ENCODE measurements at regions not wholly inside any gene's neighbourhood (a gene's known extent, or its start where the extent isn't known, plus 50 kb on each side); places are given as distances from the start of the nearest gene placed in this dataset.

GRCh38 chr9:134503301-134504105 is 138.1 kb upstream of the COL5A1 start:
- no peak overlapping the region for H3K4me3 ChIP-seq (ENCODE audit: low read length)
- no peak for DNase-seq (ENCODE audit: low read depth)
- no peaks in the 10 kb centered on the region for H3K27me3 ChIP-seq (replicated peaks; ENCODE audit: control insufficient read depth, insufficient read depth, low read length)
- no peaks in the 10 kb centered on the region for H3K36me3 ChIP-seq (ENCODE audit: control insufficient read depth, insufficient read depth, low read length, severe bottlenecking)
- H3K9ac ChIP-seq (ENCODE audit: low read length) = peak overlapping the region; percentile 80
- peaks cover 3% of the 10 kb centered on the region for H3K9me3 ChIP-seq (ENCODE audit: control insufficient read depth, low read length)
- peaks cover 14% of the 10 kb centered on the region for H3K4me1 ChIP-seq (ENCODE audit: control insufficient read depth, insufficient read depth, low read length)

DNA sequence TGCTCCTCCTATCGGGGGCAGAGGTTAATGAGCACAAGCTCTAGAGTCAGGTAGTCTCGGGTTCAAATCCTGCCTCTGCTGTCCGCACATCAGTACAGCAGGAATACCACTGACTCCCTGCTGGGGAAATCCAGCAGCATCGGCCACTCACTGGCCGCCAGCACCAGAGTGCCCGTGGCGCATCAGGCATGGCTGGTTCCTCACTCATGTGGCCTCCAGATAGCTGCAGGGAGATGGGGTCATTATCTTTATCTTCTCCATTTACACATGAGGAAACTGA is 137.6 kb upstream of the COL5A1 start:
- no peak for DNase-seq (ENCODE audit: low read depth)
- no peak overlapping the region for H3K9ac ChIP-seq (ENCODE audit: low read length)
- H3K4me1 ChIP-seq (ENCODE audit: control insufficient read depth, insufficient read depth, low read length) = peaks cover 14% of the 10 kb centered on the region
- H3K36me3 ChIP-seq (ENCODE audit: control insufficient read depth, insufficient read depth, low read length, severe bottlenecking) = no peaks in the 10 kb centered on the region
- no peak overlapping the region for H3K4me3 ChIP-seq (ENCODE audit: low read length)
- no peaks in the 10 kb centered on the region for H3K27me3 ChIP-seq (replicated peaks; ENCODE audit: control insufficient read depth, insufficient read depth, low read length)
- H3K9me3 ChIP-seq (ENCODE audit: control insufficient read depth, low read length) = peaks cover 3% of the 10 kb centered on the region

- H3K27me3 ChIP-seq (replicated peaks; ENCODE audit: control insufficient read depth, insufficient read depth, low read length) = no peaks in the 10 kb centered on the region
- no peak overlapping the region for H3K9ac ChIP-seq (ENCODE audit: low read length)
- peaks cover 14% of the 10 kb centered on the region for H3K4me1 ChIP-seq (ENCODE audit: control insufficient read depth, insufficient read depth, low read length)
- H3K4me3 ChIP-seq (ENCODE audit: low read length) = no peak overlapping the region
- no peak for DNase-seq (ENCODE audit: low read depth)
- H3K9me3 ChIP-seq (ENCODE audit: control insufficient read depth, low read length) = peaks cover 3% of the 10 kb centered on the region
- no peaks in the 10 kb centered on the region for H3K36me3 ChIP-seq (ENCODE audit: control insufficient read depth, insufficient read depth, low read length, severe bottlenecking)
Observed at GRCh38 chr9:134505032-134505431, 136.6 kb upstream of the COL5A1 start.

- Histone ChIP-seq H3K9ac (ENCODE audit: low read length) (no peak overlapping the region), H3K9me3 (ENCODE audit: control insufficient read depth, low read length) (peaks cover 4% of the 10 kb centered on the region), H3K4me1 (ENCODE audit: control insufficient read depth, insufficient read depth, low read length) (no peaks in the 10 kb centered on the region), H3K27me3 (replicated peaks; ENCODE audit: control insufficient read depth, insufficient read depth, low read length) (no peaks in the 10 kb centered on the region), H3K4me3 (ENCODE audit: low read length) (no peak overlapping the region), H3K36me3 (ENCODE audit: control insufficient read depth, insufficient read depth, low read length, severe bottlenecking) (no peaks in the 10 kb centered on the region)
- no peak for DNase-seq (ENCODE audit: low read depth)
Observed at GRCh38 chr9:134509281-134509680, 132.3 kb upstream of the COL5A1 start.

DNA sequence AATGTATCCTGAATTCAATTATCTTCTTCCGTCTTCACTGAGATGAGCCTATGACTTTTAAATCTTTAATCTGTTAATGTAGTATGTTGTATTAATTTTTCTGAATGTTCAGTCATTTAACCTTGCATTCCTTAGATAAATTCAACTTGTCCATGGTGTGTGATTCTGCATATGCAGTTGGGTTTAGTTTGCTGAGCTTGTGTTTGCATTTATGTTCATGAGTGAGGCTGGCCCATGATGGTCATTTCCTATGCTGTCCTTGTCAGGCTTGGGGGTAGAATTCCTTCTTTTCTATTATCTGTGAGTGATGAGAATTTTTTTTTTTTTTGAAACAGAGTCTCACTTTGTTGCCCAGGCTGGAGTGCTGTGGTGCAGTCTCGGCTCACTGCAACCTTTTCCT is 131.8 kb upstream of the COL5A1 start:
- Histone ChIP-seq H3K27me3 (replicated peaks; ENCODE audit: control insufficient read depth, insufficient read depth, low read length) (no peaks in the 10 kb centered on the region), H3K9ac (ENCODE audit: low read length) (no peak overlapping the region), H3K4me1 (ENCODE audit: control insufficient read depth, insufficient read depth, low read length) (no peaks in the 10 kb centered on the region), H3K36me3 (ENCODE audit: control insufficient read depth, insufficient read depth, low read length, severe bottlenecking) (no peaks in the 10 kb centered on the region), H3K9me3 (ENCODE audit: control insufficient read depth, low read length) (peaks cover 4% of the 10 kb centered on the region), H3K4me3 (ENCODE audit: low read length) (no peak overlapping the region)
- no peak for DNase-seq (ENCODE audit: low read depth)

DNA sequence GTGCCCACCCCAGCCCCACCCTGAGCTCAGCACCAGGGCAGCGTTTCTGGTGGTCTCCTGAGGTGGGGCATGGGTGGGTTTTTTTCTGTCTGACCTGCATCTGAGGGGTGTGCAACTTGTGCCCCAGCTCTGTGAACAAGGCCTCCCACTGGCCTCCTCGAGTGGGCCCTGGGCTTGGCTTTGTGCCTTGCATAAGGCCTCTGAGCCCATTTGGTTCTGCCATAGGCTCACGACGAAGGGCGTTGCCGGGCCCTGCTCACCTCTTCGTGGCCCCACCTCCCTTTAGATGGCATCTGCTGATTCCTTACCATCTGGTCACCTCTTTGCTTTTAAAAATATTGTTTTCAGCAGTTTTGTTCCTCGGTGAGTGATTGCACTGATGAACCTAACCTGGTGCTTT is 127.1 kb upstream of the COL5A1 start:
- no peak for DNase-seq (ENCODE audit: low read depth)
- Histone ChIP-seq H3K9ac (ENCODE audit: low read length) (no peak overlapping the region), H3K4me3 (ENCODE audit: low read length) (no peak overlapping the region), H3K9me3 (ENCODE audit: control insufficient read depth, low read length) (peaks cover 4% of the 10 kb centered on the region), H3K27me3 (replicated peaks; ENCODE audit: control insufficient read depth, insufficient read depth, low read length) (no peaks in the 10 kb centered on the region), H3K36me3 (ENCODE audit: control insufficient read depth, insufficient read depth, low read length, severe bottlenecking) (no peaks in the 10 kb centered on the region), H3K4me1 (ENCODE audit: control insufficient read depth, insufficient read depth, low read length) (peaks cover 4% of the 10 kb centered on the region)

DNA sequence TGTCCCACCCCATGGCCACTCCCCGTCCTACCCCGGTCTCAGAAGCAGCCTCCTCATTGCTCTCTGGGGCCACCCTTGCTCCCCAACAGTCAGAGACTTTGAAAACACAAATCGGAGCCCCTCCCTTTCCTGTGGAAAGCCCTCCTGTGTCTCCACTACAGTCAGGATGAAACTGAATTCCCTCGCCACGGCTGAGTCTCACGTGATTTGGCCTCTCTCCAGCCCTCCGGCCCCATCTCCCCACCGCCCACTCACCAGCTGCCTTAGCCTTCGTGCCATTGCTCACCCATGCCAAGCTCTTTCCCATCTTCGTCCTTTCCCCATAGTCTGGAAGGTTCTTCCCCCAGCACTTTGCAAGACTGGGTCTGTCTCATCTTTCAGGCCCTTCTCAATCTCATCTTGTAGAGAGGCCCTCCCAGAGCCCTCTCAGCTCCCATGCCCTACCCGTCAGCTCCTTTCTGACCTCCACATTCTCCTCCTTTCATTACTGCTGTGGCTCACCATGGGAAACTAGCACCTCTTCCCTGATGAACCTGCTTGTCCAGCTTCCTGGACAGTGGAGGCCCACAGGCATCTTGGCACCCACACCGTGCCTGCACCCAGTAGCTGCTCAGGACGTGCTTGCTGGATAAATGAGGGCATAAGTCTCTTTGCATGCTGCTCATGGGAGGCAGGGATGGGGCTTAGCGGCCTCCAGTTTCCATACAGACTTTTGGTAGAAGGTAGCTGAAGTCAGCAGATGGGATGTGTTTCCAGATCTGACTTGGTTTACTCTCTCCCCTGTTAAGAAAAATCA is 126.4 kb upstream of the COL5A1 start:
- Histone ChIP-seq H3K4me1 (ENCODE audit: control insufficient read depth, insufficient read depth, low read length) (peaks cover 4% of the 10 kb centered on the region), H3K9me3 (ENCODE audit: control insufficient read depth, low read length) (peaks cover 4% of the 10 kb centered on the region), H3K4me3 (ENCODE audit: low read length) (no peak overlapping the region), H3K36me3 (ENCODE audit: control insufficient read depth, insufficient read depth, low read length, severe bottlenecking) (no peaks in the 10 kb centered on the region), H3K27me3 (replicated peaks; ENCODE audit: control insufficient read depth, insufficient read depth, low read length) (no peaks in the 10 kb centered on the region), H3K9ac (ENCODE audit: low read length) (no peak overlapping the region)
- DNase-seq (ENCODE audit: low read depth) = peak; percentile 36

DNA sequence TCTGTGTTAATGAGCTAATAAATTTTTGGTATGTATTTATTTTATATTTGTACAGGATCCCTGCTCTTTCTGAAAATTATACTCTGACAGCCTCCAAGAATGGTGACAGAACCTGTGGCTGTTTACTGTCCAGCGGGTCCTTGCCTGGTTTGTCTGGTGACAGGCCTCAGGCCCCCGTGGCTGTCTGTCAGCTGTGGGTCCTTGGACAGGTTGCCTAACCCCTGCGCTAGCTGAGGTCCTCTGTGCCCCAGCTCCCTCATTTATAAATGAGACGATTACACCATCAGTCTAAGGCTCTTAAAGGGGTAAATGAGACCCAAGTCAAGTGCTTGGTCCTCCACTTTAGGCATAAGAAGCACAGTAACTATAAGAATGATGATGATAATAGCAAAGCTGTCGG is 125.1 kb upstream of the COL5A1 start:
- Histone ChIP-seq H3K4me3 (ENCODE audit: low read length) (no peak overlapping the region), H3K4me1 (ENCODE audit: control insufficient read depth, insufficient read depth, low read length) (peaks cover 4% of the 10 kb centered on the region), H3K9me3 (ENCODE audit: control insufficient read depth, low read length) (peaks cover 7% of the 10 kb centered on the region), H3K9ac (ENCODE audit: low read length) (no peak overlapping the region), H3K27me3 (replicated peaks; ENCODE audit: control insufficient read depth, insufficient read depth, low read length) (no peaks in the 10 kb centered on the region), H3K36me3 (ENCODE audit: control insufficient read depth, insufficient read depth, low read length, severe bottlenecking) (no peaks in the 10 kb centered on the region)
- DNase-seq (ENCODE audit: low read depth) = no peak

DNA sequence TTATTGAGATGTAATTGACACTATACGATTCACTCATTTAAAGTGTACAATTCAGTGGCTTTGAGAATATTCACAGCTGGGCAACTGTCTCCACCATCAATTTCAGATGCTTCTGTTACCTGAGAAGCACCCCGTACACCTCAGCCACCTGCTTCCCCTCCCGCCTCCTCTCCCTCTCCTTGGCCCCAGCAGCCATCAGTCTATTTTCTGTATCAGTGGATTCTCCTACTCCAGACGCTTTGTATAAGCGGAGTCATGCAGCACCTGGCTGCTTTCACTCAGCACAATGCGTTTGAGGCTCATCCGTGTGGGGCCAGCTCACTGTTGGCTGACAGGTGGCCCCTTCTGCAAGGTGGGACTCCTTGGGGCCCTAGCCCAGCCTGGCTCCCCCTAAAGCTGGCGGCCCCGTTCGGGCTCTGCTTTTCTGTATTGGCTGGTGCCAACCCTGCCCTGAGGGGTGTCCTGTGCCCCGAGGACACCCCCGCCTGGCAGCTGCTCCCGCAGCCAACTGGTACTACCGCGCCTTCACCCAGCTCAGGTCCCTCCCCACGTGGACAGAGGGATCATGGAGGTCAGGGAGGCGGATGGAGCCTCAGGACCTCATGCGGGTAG is 124.4 kb upstream of the COL5A1 start:
- Histone ChIP-seq H3K36me3 (ENCODE audit: control insufficient read depth, insufficient read depth, low read length, severe bottlenecking) (no peaks in the 10 kb centered on the region), H3K4me3 (ENCODE audit: low read length) (no peak overlapping the region)

GRCh38 chr9:134518004-134518606 is 123.5 kb upstream of the COL5A1 start:
- no peak overlapping the region for H3K9ac ChIP-seq (ENCODE audit: low read length)
- H3K27me3 ChIP-seq (replicated peaks; ENCODE audit: control insufficient read depth, insufficient read depth, low read length) = no peaks in the 10 kb centered on the region
- H3K9me3 ChIP-seq (ENCODE audit: control insufficient read depth, low read length) = peaks cover 7% of the 10 kb centered on the region
- H3K4me1 ChIP-seq (ENCODE audit: control insufficient read depth, insufficient read depth, low read length) = peaks cover 4% of the 10 kb centered on the region
- H3K36me3 ChIP-seq (ENCODE audit: control insufficient read depth, insufficient read depth, low read length, severe bottlenecking) = no peaks in the 10 kb centered on the region
- no peak for DNase-seq (ENCODE audit: low read depth)
- no peak overlapping the region for H3K4me3 ChIP-seq (ENCODE audit: low read length)

More for the DNA sequence above, 124.4 kb upstream of the COL5A1 start:
- Histone ChIP-seq H3K9ac (ENCODE audit: low read length) (no peak overlapping the region), H3K9me3 (ENCODE audit: control insufficient read depth, low read length) (peaks cover 7% of the 10 kb centered on the region), H3K4me1 (ENCODE audit: control insufficient read depth, insufficient read depth, low read length) (peaks cover 4% of the 10 kb centered on the region), H3K27me3 (replicated peaks; ENCODE audit: control insufficient read depth, insufficient read depth, low read length) (no peaks in the 10 kb centered on the region)
- DNase-seq (ENCODE audit: low read depth) = no peak

DNA sequence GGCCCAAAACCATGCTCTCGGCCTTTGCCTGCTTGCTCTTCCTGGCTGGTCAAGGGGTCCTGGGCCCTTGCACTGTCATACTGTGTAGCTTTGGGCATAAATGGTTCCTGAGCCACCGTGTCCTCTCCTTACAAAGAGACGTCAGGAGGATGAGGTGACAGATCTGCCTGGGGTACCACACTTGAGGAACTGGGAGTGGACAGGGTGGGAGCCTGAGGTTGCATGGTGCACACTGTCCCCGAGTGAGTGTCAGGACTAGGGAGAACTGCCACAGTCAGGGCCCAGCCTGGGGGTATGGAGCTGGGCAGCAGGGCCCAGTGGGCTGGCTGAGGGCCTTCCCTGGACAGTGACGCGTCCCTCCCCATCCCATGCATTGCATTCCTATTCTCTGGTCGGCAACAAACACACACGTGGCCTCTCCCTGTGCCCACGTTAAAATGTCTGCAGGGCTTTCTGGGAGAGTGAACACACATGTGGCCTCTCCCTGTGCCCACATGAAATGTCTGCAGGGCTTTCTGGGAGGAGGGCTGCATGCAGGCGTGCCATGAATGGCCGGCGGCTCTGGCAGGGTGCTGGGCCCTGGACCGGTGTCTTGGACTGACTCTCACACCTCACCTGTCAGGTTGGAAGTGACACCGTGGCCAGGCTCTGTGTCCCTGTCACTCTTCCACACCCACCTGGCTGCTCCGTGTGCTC is 122.1 kb upstream of the COL5A1 start:
- no peak overlapping the region for H3K9ac ChIP-seq (ENCODE audit: low read length)
- no peaks in the 10 kb centered on the region for H3K36me3 ChIP-seq (ENCODE audit: control insufficient read depth, insufficient read depth, low read length, severe bottlenecking)
- H3K4me3 ChIP-seq (ENCODE audit: low read length) = no peak overlapping the region
- no peak for DNase-seq (ENCODE audit: low read depth)
- peaks cover 3% of the 10 kb centered on the region for H3K9me3 ChIP-seq (ENCODE audit: control insufficient read depth, low read length)
- peaks cover 4% of the 10 kb centered on the region for H3K4me1 ChIP-seq (ENCODE audit: control insufficient read depth, insufficient read depth, low read length)
- H3K27me3 ChIP-seq (replicated peaks; ENCODE audit: control insufficient read depth, insufficient read depth, low read length) = no peaks in the 10 kb centered on the region

All from adipocyte (in vitro differentiated cells).